Body of pancreas (tissue), 4 donors: ENCODE measurements at regions not wholly inside any gene's neighbourhood (a gene's known extent, or its start where the extent isn't known, plus 50 kb on each side); places are given as distances from the start of the nearest gene placed in this dataset.

Source experiments
- ATAC-seq: fragments of 150-250 bp; one replicate; pipeline ENCODE4 v1.9.1; 2016
- DNase-seq, 4 donors: peaks; one replicate each; pipeline ENCODE4 v3.0.0-alpha.2; 2019
- H3K27ac ChIP-seq, 4 donors: fragments of 200-600 bp; sonication (generic); 1 replicate in 3 of 4; 2 replicates in 1 of 4; pipeline versions ENCODE4 v1.5.1 to v1.6.1; 2016 to 2019; ENCODE audit warnings: mild to moderate bottlenecking in 1 of 4, mixed read lengths in 1 of 4, moderate library complexity in 1 of 4
- H3K27me3 ChIP-seq, 2 donors: fragments of 200-600 bp; sonication (generic); one replicate each; pipeline ENCODE4 v1.6.0; 2016; ENCODE audit warnings: mild to moderate bottlenecking in 1 of 2
- H3K36me3 ChIP-seq, 2 donors: fragments of 200-600 bp; sonication (generic); replicated peaks in 1 of 2; 2 replicates each; pipeline ENCODE4 v1.5.1; 2016; ENCODE audit warnings: low read depth in 2 of 2; ENCODE audit not compliant: insufficient read depth in 1 of 2
- H3K4me1 ChIP-seq: fragments of 200-600 bp; sonication (generic); one replicate; pipeline ENCODE4 v1.6.0; 2016
- H3K4me3 ChIP-seq, 2 donors: fragments of 200-600 bp; sonication (generic); 1 replicate in 1 of 2; 2 replicates in 1 of 2; pipeline ENCODE4 v1.5.1; 2016 to 2019
- H3K9me3 ChIP-seq, 3 donors: fragments of 200-600 bp; sonication (generic); 1 replicate in 2 of 3; 2 replicates in 1 of 3; pipeline ENCODE4 v1.5.1; 2016
- CTCF ChIP-seq, 7 experiments: fragments of 450-650 bp in 4 of 7; fragments of 200-600 bp in 3 of 7; sonication (generic) in 3 of 7; IDR thresholded peaks; one replicate each; pipeline ENCODE4 v1.5.1; 2016 to 2019; ENCODE audit warnings: antibody characterized with exemption in 7 of 7
- POLR2A ChIP-seq, 3 donors: fragments of 450-650 bp; IDR thresholded peaks; one replicate each; pipeline ENCODE4 v1.6.1; 2016; ENCODE audit warnings: antibody characterized with exemption in 3 of 3, mild to moderate bottlenecking in 2 of 3
- WGBS, 2 donors: methylation state at CpG; one replicate each; pipeline ENCODE4 v1.1.5; 2017; 5-methylcytosine and 5-hydroxymethylcytosine counted together
- intact Hi-C: fragments of 100-400 bp; cut with DNase I; formaldehyde crosslinking; loops from one replicate; pipeline ENCODE4 v1.15.1; 2023

- 63 to 83% methylated on average over 2 to 7 of the region's 7 CpGs for WGBS, 2 donors
- no peak for ATAC-seq
- intact Hi-C loops: no loop called here
- no peak for DNase-seq
- no peaks in the 10 kb centered on the region for H3K9me3 ChIP-seq
- H3K27me3 ChIP-seq: no peaks in the 10 kb centered on the region
- H3K27ac ChIP-seq: no peak overlapping the region
- no peaks in the 10 kb centered on the region for H3K36me3 ChIP-seq
- H3K4me3 ChIP-seq: no peak overlapping the region
- TF ChIP-seq POLR2A (IDR thresholded peaks at IDR 0.05): no peak
- no peak for TF ChIP-seq CTCF (IDR thresholded peaks at IDR 0.05)
- no peaks in the 10 kb centered on the region for H3K4me1 ChIP-seq
These were observed 108.7 kb downstream of the CTTN start for GRCh38 chr11:70506986-70507385.

DNA sequence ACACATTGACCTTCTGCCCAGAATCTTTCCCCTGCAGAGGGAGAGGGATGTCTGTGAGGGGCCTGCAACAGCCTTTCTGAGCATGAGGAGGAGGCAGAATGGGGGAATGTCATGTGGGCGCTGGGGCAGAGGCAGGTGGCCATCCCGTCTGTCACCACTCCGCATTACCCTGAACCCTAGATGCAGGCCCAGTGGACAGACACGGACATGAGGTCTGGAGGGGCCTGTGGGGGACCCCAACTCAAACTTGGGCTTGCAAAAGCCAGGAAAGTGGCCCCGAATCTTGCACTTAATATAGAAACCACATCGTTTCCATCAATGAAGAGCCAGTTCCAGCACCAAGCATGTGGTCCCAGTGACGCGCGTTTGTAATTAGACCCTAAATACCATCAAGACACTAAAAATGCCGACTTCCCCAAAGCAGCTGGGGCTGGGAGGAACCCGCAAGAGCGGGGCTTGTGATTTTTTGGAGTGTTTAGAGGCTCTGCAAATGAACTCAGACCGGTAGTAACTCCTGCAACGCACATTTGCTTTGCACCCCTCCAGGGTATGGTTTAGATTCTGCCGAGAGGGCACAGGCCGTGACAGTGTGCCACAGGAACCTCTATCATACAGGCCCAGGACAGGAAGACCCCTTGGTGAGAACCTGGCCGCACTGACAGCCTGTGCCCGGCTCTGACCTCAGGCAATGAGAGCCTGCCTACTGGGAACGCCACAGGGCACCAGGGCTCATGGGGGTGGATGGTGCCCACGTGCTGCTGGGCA, 109.3 kb downstream of the CTTN start:
- Histone ChIP-seq H3K4me1 (no peaks in the 10 kb centered on the region), H3K36me3 (no peaks in the 10 kb centered on the region), H3K4me3 (no peak overlapping the region), H3K9me3 (no peaks in the 10 kb centered on the region), H3K27ac (no peak overlapping the region), H3K27me3 (no peaks in the 10 kb centered on the region)
- 84 to 89% methylated on average over 12 to 20 of the region's 20 CpGs for WGBS, 2 donors
- no peak for ATAC-seq
- intact Hi-C loops: no loop called here
- TF ChIP-seq CTCF (IDR thresholded peaks at IDR 0.05) (no peak), POLR2A (IDR thresholded peaks at IDR 0.05) (no peak)
- DNase-seq: no peak

GRCh38 chr11:70508231-70508480, 109.8 kb downstream of the CTTN start:
- intact Hi-C loops: no loop called here
- no peak for ATAC-seq
- H3K27me3 ChIP-seq: no peaks in the 10 kb centered on the region
- H3K4me3 ChIP-seq: no peak overlapping the region
- WGBS, 2 donors: 96 to 97% methylated on average over 3 of the region's 3 CpGs
- no peaks in the 10 kb centered on the region for H3K9me3 ChIP-seq
- TF ChIP-seq CTCF (IDR thresholded peaks at IDR 0.05) (no peak), POLR2A (IDR thresholded peaks at IDR 0.05) (no peak)
- H3K36me3 ChIP-seq: no peaks in the 10 kb centered on the region
- H3K27ac ChIP-seq: no peak overlapping the region
- DNase-seq: no peak
- no peaks in the 10 kb centered on the region for H3K4me1 ChIP-seq

DNA sequence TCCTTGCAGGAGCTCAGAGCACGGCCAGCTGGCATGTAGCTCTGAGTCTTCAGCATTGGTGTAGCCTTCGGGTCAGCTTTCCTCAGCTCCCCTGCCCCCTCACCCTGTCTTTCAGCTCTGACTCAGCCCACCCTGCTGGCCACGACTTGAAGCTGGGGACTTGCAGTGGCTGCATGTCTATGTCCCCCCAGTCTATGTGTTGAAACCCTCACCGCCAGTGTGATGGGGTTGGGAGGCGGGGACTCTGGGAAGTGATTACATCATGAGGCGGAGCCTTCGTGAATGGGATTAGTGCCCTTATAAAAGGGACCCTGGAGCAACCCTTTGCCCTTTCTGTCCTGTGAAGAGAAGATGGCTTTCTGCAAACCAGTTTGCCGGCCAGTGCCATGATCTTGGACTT, 111.1 kb downstream of the CTTN start:
- 87 to 90% methylated on average over 3 to 8 of the region's 8 CpGs for WGBS, 2 donors
- H3K9me3 ChIP-seq: no peaks in the 10 kb centered on the region
- no peaks in the 10 kb centered on the region for H3K27me3 ChIP-seq
- no peak overlapping the region for H3K27ac ChIP-seq
- ATAC-seq (no peak), DNase-seq (no peak)
- H3K4me1 ChIP-seq: no peaks in the 10 kb centered on the region
- H3K4me3 ChIP-seq: no peak overlapping the region
- TF ChIP-seq POLR2A (IDR thresholded peaks at IDR 0.05) (no peak), CTCF (IDR thresholded peaks at IDR 0.05) (no peak)
- intact Hi-C loops: no loop called here
- H3K36me3 ChIP-seq: no peaks in the 10 kb centered on the region

- Histone ChIP-seq H3K27me3 (no peaks in the 10 kb centered on the region), H3K36me3 (no peaks in the 10 kb centered on the region), H3K4me1 (no peaks in the 10 kb centered on the region), H3K4me3 (no peak overlapping the region), H3K9me3 (no peaks in the 10 kb centered on the region), H3K27ac (no peak overlapping the region)
- no peak for DNase-seq
- intact Hi-C loops: no loop called here
- TF ChIP-seq CTCF (IDR thresholded peaks at IDR 0.05) (no peak), POLR2A (IDR thresholded peaks at IDR 0.05) (no peak)
- WGBS, 2 donors: 92 to 100% methylated on average over 1 to 3 of the region's 4 CpGs
- no peak for ATAC-seq
These were observed 111.8 kb downstream of the CTTN start for GRCh38 chr11:70510106-70510505.
